Neural cell (in vitro differentiated cells): ENCODE measurements at regions not wholly inside any gene's neighbourhood (a gene's known extent, or its start where the extent isn't known, plus 50 kb on each side); places are given as distances from the start of the nearest gene placed in this dataset.

Experiments used
- H2AFZ ChIP-seq: fragments of 200-600, 300-800 bp; sonication (generic), shearing (Covaris generic); 2 replicates; pipeline ENCODE4 v1.6.0; 2014; ENCODE audit warnings: low read depth, mild to moderate bottlenecking, antibody characterized with exemption, low read length, moderate library complexity
- H3F3A ChIP-seq: fragments of 200-600 bp; shearing (Covaris generic); 2 replicates; pipeline ENCODE4 v1.6.1; 2016; ENCODE audit warnings: mild to moderate bottlenecking, moderate library complexity, mixed read lengths, antibody characterized with exemption, low read length; ENCODE audit not compliant: insufficient read depth, poor library complexity, severe bottlenecking
- H3K27ac ChIP-seq: fragments of 200-600, 300-800 bp; sonication (generic), shearing (Covaris generic); 2 replicates; pipeline ENCODE4 v1.5.1; 2014; ENCODE audit warnings: mild to moderate bottlenecking, low read length, moderate library complexity
- H3K27me3 ChIP-seq: fragments of 300-800, 200-600 bp; sonication (generic), shearing (Covaris generic); 2 replicates; pipeline ENCODE4 v1.6.0; 2014; ENCODE audit warnings: mild to moderate bottlenecking, low read depth, low read length, moderate library complexity; ENCODE audit not compliant: insufficient read depth
- H3K36me3 ChIP-seq: fragments of 300-800, 200-600 bp; sonication (generic), shearing (Covaris generic); 2 replicates; pipeline ENCODE4 v1.5.1; 2014; ENCODE audit warnings: mild to moderate bottlenecking, antibody characterized with exemption, low read length, moderate library complexity; ENCODE audit not compliant: insufficient read depth
- H3K4me2 ChIP-seq: fragments of 300-800, 200-600 bp; sonication (generic), shearing (Covaris generic); 2 replicates; pipeline ENCODE4 v1.6.0; 2014; ENCODE audit warnings: mild to moderate bottlenecking, low read length
- H3K4me3 ChIP-seq: fragments of 300-800, 200-600 bp; sonication (generic), shearing (Covaris generic); 2 replicates; pipeline ENCODE4 v1.5.1; 2014; ENCODE audit warnings: mild to moderate bottlenecking, low read length, moderate library complexity
- H3K79me2 ChIP-seq: fragments of 200-600 bp; shearing (Covaris generic); replicated peaks from 2 replicates; pipeline ENCODE4 v1.6.0; 2014; ENCODE audit warnings: mild to moderate bottlenecking, low read length, moderate library complexity; ENCODE audit not compliant: insufficient read depth
- H3K9ac ChIP-seq: fragments of 300-800, 200-600 bp; sonication (generic), shearing (Covaris generic); 2 replicates; pipeline ENCODE4 v1.6.1; 2016; ENCODE audit warnings: mild to moderate bottlenecking, low read length, mixed read lengths
- H3K9me2 ChIP-seq: fragments of 200-600 bp; shearing (Covaris generic); 2 replicates; pipeline ENCODE4 v1.6.1; 2016; ENCODE audit warnings: mild to moderate bottlenecking, low read length, mixed read lengths; ENCODE audit not compliant: insufficient read depth
- H3K9me3 ChIP-seq: fragments of 200-600, 300-800 bp; sonication (generic), shearing (Covaris generic); 2 replicates; pipeline ENCODE4 v1.6.1; 2016; ENCODE audit warnings: mild to moderate bottlenecking, mixed run types, low read length, moderate library complexity, mixed read lengths
- H4K20me1 ChIP-seq: fragments of 200-600 bp; shearing (Covaris generic); 2 replicates; pipeline ENCODE4 v1.6.1; 2016; ENCODE audit warnings: mild to moderate bottlenecking, mixed run types; ENCODE audit not compliant: insufficient read depth
- EP300 ChIP-seq: fragments of 450-650 bp; conservative IDR thresholded peaks from 2 replicates; pipeline ENCODE4 v1.6.1; 2014; ENCODE audit warnings: antibody characterized with exemption, mild to moderate bottlenecking, moderate library complexity; ENCODE audit not compliant: poor library complexity, severe bottlenecking
- EZH2 ChIP-seq: fragments of 200-600, 300-800 bp; shearing (Covaris generic), sonication (generic); IDR thresholded peaks from 2 replicates; pipeline ENCODE4 v1.6.1; 2014; ENCODE audit warnings: antibody characterized with exemption, low read length, borderline replicate concordance, mild to moderate bottlenecking; ENCODE audit not compliant: insufficient read depth, poor library complexity, severe bottlenecking
- MXI1 ChIP-seq: fragments of 450-650 bp; conservative IDR thresholded peaks from 2 replicates; pipeline ENCODE4 v1.6.1; 2014; ENCODE audit warnings: antibody characterized with exemption, mild to moderate bottlenecking; ENCODE audit not compliant: poor library complexity, severe bottlenecking
- POLR2AphosphoS5 ChIP-seq: IDR thresholded peaks from 2 replicates; pipeline ENCODE4 v1.6.1; 2012
- RAD21 ChIP-seq: fragments of 450-650 bp; conservative IDR thresholded peaks from 2 replicates; pipeline ENCODE4 v1.6.1; 2014; ENCODE audit warnings: antibody characterized with exemption, mild to moderate bottlenecking, moderate library complexity
- SMC3 ChIP-seq: fragments of 450-650 bp; conservative IDR thresholded peaks from 2 replicates; pipeline ENCODE4 v1.6.1; 2014; ENCODE audit warnings: antibody characterized with exemption, mild to moderate bottlenecking, moderate library complexity; ENCODE audit not compliant: poor library complexity
- TAF1 ChIP-seq: IDR thresholded peaks from 2 replicates; pipeline ENCODE4 v1.6.1; 2012; ENCODE audit warnings: low read depth
- TF ChIP-seq, protein P1 (sequence below): IDR thresholded peaks from 2 replicates; pipeline ENCODE4 v1.6.1; 2012; ENCODE audit warnings: borderline replicate concordance
- TF ChIP-seq, protein P2 (sequence below): fragments of 450-650 bp; IDR thresholded peaks from 2 replicates; pipeline ENCODE4 v1.5.1; 2014; ENCODE audit warnings: antibody characterized with exemption, mild to moderate bottlenecking, moderate library complexity; ENCODE audit not compliant: poor library complexity, severe bottlenecking

DNA sequence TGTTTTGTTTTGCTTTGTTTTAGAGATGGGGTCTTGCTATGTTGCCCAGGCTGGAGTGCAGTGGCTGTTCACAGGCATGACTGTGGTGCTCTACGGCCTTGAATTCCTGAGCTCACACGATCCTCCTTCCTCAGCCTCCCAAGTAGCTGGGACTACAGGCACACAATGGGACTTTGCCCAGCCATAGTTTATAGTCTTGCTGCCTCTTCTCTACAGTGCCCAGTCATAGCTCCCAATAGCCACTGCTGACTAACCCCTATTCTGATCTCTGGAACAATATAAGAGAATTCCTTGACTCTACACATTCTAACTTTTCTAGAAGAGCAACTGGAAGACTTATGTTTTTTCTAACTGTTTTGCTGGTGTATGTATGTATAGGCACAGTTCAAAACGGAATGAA lies 319.2 kb downstream of the PCDH7 start:
- Histone ChIP-seq H3K4me3 (no peak overlapping the region), H3K79me2 (no peaks in the 10 kb centered on the region), H3K9ac (no peak overlapping the region), H3F3A (no peaks in the 10 kb centered on the region), H3K27me3 (no peaks in the 10 kb centered on the region), H2AFZ (no peak overlapping the region), H3K9me3 (no peaks in the 10 kb centered on the region), H3K9me2 (no peaks in the 10 kb centered on the region), H4K20me1 (no peaks in the 10 kb centered on the region), H3K4me2 (no peak overlapping the region), H3K27ac (no peak overlapping the region), H3K36me3 (no peaks in the 10 kb centered on the region)
- TF ChIP-seq TAF1 = no peak
- TF ChIP-seq, protein P1, sequence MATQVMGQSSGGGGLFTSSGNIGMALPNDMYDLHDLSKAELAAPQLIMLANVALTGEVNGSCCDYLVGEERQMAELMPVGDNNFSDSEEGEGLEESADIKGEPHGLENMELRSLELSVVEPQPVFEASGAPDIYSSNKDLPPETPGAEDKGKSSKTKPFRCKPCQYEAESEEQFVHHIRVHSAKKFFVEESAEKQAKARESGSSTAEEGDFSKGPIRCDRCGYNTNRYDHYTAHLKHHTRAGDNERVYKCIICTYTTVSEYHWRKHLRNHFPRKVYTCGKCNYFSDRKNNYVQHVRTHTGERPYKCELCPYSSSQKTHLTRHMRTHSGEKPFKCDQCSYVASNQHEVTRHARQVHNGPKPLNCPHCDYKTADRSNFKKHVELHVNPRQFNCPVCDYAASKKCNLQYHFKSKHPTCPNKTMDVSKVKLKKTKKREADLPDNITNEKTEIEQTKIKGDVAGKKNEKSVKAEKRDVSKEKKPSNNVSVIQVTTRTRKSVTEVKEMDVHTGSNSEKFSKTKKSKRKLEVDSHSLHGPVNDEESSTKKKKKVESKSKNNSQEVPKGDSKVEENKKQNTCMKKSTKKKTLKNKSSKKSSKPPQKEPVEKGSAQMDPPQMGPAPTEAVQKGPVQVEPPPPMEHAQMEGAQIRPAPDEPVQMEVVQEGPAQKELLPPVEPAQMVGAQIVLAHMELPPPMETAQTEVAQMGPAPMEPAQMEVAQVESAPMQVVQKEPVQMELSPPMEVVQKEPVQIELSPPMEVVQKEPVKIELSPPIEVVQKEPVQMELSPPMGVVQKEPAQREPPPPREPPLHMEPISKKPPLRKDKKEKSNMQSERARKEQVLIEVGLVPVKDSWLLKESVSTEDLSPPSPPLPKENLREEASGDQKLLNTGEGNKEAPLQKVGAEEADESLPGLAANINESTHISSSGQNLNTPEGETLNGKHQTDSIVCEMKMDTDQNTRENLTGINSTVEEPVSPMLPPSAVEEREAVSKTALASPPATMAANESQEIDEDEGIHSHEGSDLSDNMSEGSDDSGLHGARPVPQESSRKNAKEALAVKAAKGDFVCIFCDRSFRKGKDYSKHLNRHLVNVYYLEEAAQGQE = no peak
- no peak for TF ChIP-seq EP300
- no peak for TF ChIP-seq EZH2
- TF ChIP-seq MXI1 = no peak
- no peak for TF ChIP-seq RAD21
- no peak for TF ChIP-seq SMC3
- TF ChIP-seq, protein P2, sequence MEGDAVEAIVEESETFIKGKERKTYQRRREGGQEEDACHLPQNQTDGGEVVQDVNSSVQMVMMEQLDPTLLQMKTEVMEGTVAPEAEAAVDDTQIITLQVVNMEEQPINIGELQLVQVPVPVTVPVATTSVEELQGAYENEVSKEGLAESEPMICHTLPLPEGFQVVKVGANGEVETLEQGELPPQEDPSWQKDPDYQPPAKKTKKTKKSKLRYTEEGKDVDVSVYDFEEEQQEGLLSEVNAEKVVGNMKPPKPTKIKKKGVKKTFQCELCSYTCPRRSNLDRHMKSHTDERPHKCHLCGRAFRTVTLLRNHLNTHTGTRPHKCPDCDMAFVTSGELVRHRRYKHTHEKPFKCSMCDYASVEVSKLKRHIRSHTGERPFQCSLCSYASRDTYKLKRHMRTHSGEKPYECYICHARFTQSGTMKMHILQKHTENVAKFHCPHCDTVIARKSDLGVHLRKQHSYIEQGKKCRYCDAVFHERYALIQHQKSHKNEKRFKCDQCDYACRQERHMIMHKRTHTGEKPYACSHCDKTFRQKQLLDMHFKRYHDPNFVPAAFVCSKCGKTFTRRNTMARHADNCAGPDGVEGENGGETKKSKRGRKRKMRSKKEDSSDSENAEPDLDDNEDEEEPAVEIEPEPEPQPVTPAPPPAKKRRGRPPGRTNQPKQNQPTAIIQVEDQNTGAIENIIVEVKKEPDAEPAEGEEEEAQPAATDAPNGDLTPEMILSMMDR = no peak
- TF ChIP-seq POLR2AphosphoS5 = no peak

DNA sequence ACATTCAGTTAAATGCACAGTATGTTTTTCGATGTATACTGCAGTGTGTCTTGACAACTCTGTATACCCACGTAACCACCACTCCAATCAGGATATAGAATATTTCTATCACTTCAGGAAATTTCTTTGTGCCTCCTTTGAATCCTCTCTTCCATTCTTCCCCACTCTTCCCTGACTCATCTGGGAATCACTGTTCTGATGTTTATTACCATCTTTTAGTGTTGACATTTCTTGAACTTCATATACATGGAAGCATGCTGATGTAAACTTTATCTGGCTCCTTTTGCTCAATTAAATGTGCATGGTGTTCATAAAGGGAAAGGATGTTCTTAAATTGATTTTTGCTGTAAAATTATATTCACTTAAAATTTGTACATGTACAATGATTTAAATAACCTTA lies 319.9 kb downstream of the PCDH7 start:
- H2AFZ ChIP-seq = no peak overlapping the region
- H4K20me1 ChIP-seq = no peaks in the 10 kb centered on the region
- H3K27me3 ChIP-seq = no peaks in the 10 kb centered on the region
- no peaks in the 10 kb centered on the region for H3F3A ChIP-seq
- TF ChIP-seq MXI1 = no peak
- TF ChIP-seq, protein P1 = no peak
- no peak for TF ChIP-seq EP300
- TF ChIP-seq EZH2 = no peak
- TF ChIP-seq RAD21 = no peak
- TF ChIP-seq SMC3 = no peak
- no peak for TF ChIP-seq TAF1
- no peak overlapping the region for H3K9ac ChIP-seq
- no peaks in the 10 kb centered on the region for H3K36me3 ChIP-seq
- no peaks in the 10 kb centered on the region for H3K79me2 ChIP-seq
- no peak overlapping the region for H3K4me2 ChIP-seq
- no peak overlapping the region for H3K27ac ChIP-seq
- no peak overlapping the region for H3K4me3 ChIP-seq
- no peaks in the 10 kb centered on the region for H3K9me3 ChIP-seq
- H3K9me2 ChIP-seq = no peaks in the 10 kb centered on the region
